Stimulated activated naive B cell treated with anti-CD40 and anti-IgM and Interleukin-4, amounts not matched to agents 10 μg/mL and 1 μg/mL and 100 μg/mL, for 72 hours (primary cell): ENCODE measurements at regions not wholly inside any gene's neighbourhood (a gene's known extent, or its start where the extent isn't known, plus 50 kb on each side); places are given as distances from the start of the nearest gene placed in this dataset.

Source experiments
- ATAC-seq, 2 donors: fragments of 150-1000 bp; cut with Tn5 transposase; replicated peaks; 2 replicates each; pipeline ENCODE4 v1.10.0; 2021; ENCODE audit warnings: moderate library complexity in 1 of 2
- DNase-seq: peaks from one replicate; pipeline ENCODE4 v3.0.0; 2021
- H3K27ac Mint-ChIP-seq: one replicate; pipeline ENCODE4 v1.8.0; 2022; ENCODE audit warnings: mild to moderate bottlenecking, mixed read lengths
- H3K27me3 Mint-ChIP-seq, 2 donors: one replicate each; pipeline ENCODE4 v1.8.0; 2022; ENCODE audit warnings: mixed read lengths in 2 of 2
- H3K36me3 Mint-ChIP-seq, 2 donors: one replicate each; pipeline ENCODE4 v1.8.0; 2022; ENCODE audit warnings: mixed read lengths in 2 of 2, mild to moderate bottlenecking in 1 of 2
- H3K4me1 Mint-ChIP-seq, 2 donors: one replicate each; pipeline ENCODE4 v1.8.0; 2022; ENCODE audit warnings: mixed read lengths in 2 of 2, mild to moderate bottlenecking in 1 of 2
- H3K4me3 Mint-ChIP-seq, 2 donors: one replicate each; pipeline ENCODE4 v1.8.0; 2022; ENCODE audit warnings: mild to moderate bottlenecking in 2 of 2, mixed read lengths in 2 of 2, moderate library complexity in 1 of 2
- H3K9me3 Mint-ChIP-seq, 2 donors: one replicate each; pipeline ENCODE4 v1.8.0; 2022; ENCODE audit warnings: mixed read lengths in 2 of 2, mild to moderate bottlenecking in 1 of 2

- Mint-ChIP-seq H3K36me3 (no peaks in the 10 kb centered on the region), H3K27ac (no peak overlapping the region), H3K4me1 (no peaks in the 10 kb centered on the region), H3K9me3 (peaks cover 3 to 8% of the 10 kb centered on the region in 2 donors), H3K27me3 (no peaks in the 10 kb centered on the region), H3K4me3 (no peak overlapping the region)
- ATAC-seq: no peak
- DNase-seq: no peak
These were observed 84.0 kb upstream of the PRR20A start for GRCh38 chr13:57056601-57057180.

GRCh38 chr13:57063007-57063406 lies 77.7 kb upstream of the PRR20A start:
- ATAC-seq (no peak), DNase-seq (no peak)
- no peaks in the 10 kb centered on the region for H3K27me3 Mint-ChIP-seq
- peaks cover 0 to 7% of the 10 kb centered on the region in 2 donors for H3K9me3 Mint-ChIP-seq
- H3K27ac Mint-ChIP-seq: no peak overlapping the region
- no peak overlapping the region for H3K4me3 Mint-ChIP-seq
- H3K4me1 Mint-ChIP-seq: no peaks in the 10 kb centered on the region
- H3K36me3 Mint-ChIP-seq: no peaks in the 10 kb centered on the region

GRCh38 chr13:57073983-57074382 lies 66.7 kb upstream of the PRR20A start:
- Mint-ChIP-seq H3K27ac (no peak overlapping the region), H3K4me1 (no peaks in the 10 kb centered on the region), H3K4me3 (no peak overlapping the region), H3K36me3 (no peaks in the 10 kb centered on the region), H3K27me3 (no peaks in the 10 kb centered on the region), H3K9me3 (no peaks in the 10 kb centered on the region)
- DNase-seq (no peak), ATAC-seq (no peak)

GRCh38 chr13:57075588-57075987 lies 65.1 kb upstream of the PRR20A start:
- Mint-ChIP-seq H3K27me3 (no peaks in the 10 kb centered on the region), H3K27ac (no peak overlapping the region), H3K9me3 (peaks cover 0 to 3% of the 10 kb centered on the region in 2 donors), H3K4me1 (no peaks in the 10 kb centered on the region), H3K4me3 (no peak overlapping the region), H3K36me3 (no peaks in the 10 kb centered on the region)
- no peak for ATAC-seq
- DNase-seq: no peak

- Mint-ChIP-seq H3K4me3 (no peak overlapping the region), H3K9me3 (peaks cover 0 to 13% of the 10 kb centered on the region in 2 donors)
These were observed 53.7 kb upstream of the PRR20A start for GRCh38 chr13:57087006-57087405.

More at GRCh38 chr13:57087006-57087405, 53.7 kb upstream of the PRR20A start:
- Mint-ChIP-seq H3K36me3 (no peaks in the 10 kb centered on the region), H3K27me3 (no peaks in the 10 kb centered on the region), H3K27ac (no peak overlapping the region), H3K4me1 (no peaks in the 10 kb centered on the region)
- no peak for ATAC-seq
- no peak for DNase-seq
